A549 (cell line): ENCODE measurements at regions not wholly inside any gene's neighbourhood (a gene's known extent, or its start where the extent isn't known, plus 50 kb on each side); places are given as distances from the start of the nearest gene placed in this dataset.

Experiments used
- ATAC-seq, 2 experiments: fragments of 200-7000 bp in 1 of 2; fragments of >200 bp in 1 of 2; cut with Nextera tagmentation in 1 of 2; cut with Tn5 transposase in 1 of 2; 3 replicates each; pipeline versions ENCODE4 v1.8.0 to v1.9.1; 2018 to 2020; ENCODE audit warnings: mild to moderate bottlenecking in 1 of 2, moderate library complexity in 1 of 2
- CTCF ChIA-PET: fragments of 300-600 bp; sonication (Branson Sonifier 250); formaldehyde crosslinking; extraction: SDS; loops from one replicate; lab custom pipeline; 2021; ENCODE audit warnings: antibody characterized with exemption, inconsistent platforms; lab: Yijun Ruan, JAX
- POLR2A ChIA-PET: fragments of 350-600 bp; formaldehyde crosslinking; extraction: SDS; loops from one replicate; lab custom pipeline; 2021; ENCODE audit warnings: antibody characterized with exemption, inconsistent platforms; lab: Yijun Ruan, JAX
- DNase-seq, 2 experiments: peaks; one replicate each; pipeline versions ENCODE4 v3.0.0 to v3.0.0-alpha.2; 2011 to 2016; ENCODE audit warnings: low read depth in 1 of 2, low spot score in 1 of 2
- FAIRE-seq: peaks from 2 replicates; lab custom pipeline; 2011; peaks lifted over from hg19 to GRCh38; lab: Jason Lieb, UNC
- H3K27ac ChIP-seq, 2 experiments: fragments of >200 bp; sonication (Bioruptor Twin); formaldehyde crosslinking; 3 replicates each; pipeline ENCODE4 v1.5.1; 2016 to 2017
- H3K4me1 ChIP-seq: fragments of >200 bp; sonication (Bioruptor Twin); formaldehyde crosslinking; 3 replicates; pipeline ENCODE4 v1.6.1; 2016
- H3K4me2 ChIP-seq: fragments of >200 bp; sonication (Bioruptor Twin); formaldehyde crosslinking; 3 replicates; pipeline ENCODE4 v1.6.1; 2016
- H3K4me3 ChIP-seq: fragments of >200 bp; sonication (Bioruptor Twin); formaldehyde crosslinking; 3 replicates; pipeline ENCODE4 v1.5.1; 2016
- H3K9me3 ChIP-seq: fragments of >200 bp; sonication (Bioruptor Twin); formaldehyde crosslinking; 3 replicates; pipeline ENCODE4 v1.6.1; 2016
- CEBPB ChIP-seq, 2 experiments: fragments of >200 bp in 1 of 2; sonication (Bioruptor Twin) in 1 of 2; formaldehyde crosslinking in 1 of 2; IDR thresholded peaks; 2 replicates each; pipeline ENCODE4 v1.6.1; 2012 to 2016
- EHF ChIP-seq: fragments of 250-450 bp; sonication (Bioruptor Pico); IDR thresholded peaks from 2 replicates; pipeline ENCODE4 v1.5.0; 2020; ENCODE audit warnings: mild to moderate bottlenecking
- ESRRA ChIP-seq: fragments of 150-350 bp; IDR thresholded peaks from 2 replicates; pipeline ENCODE4 v1.6.1; 2014; ENCODE audit warnings: mild to moderate bottlenecking, low read length, borderline replicate concordance
- FOSB ChIP-seq: fragments of 250-450 bp; sonication (Bioruptor Pico); IDR thresholded peaks from 2 replicates; pipeline ENCODE4 v1.5.0; 2020; ENCODE audit warnings: mild to moderate bottlenecking, moderate library complexity
- FOSL2 ChIP-seq, 2 experiments: fragments of 450-650 bp in 1 of 2; fragments of >200 bp in 1 of 2; sonication (Bioruptor Twin) in 1 of 2; formaldehyde crosslinking; IDR thresholded peaks; 2 replicates each; pipeline versions ENCODE4 v1.5.0 to v1.6.1; 2016 to 2020; ENCODE audit warnings: mild to moderate bottlenecking in 1 of 2, moderate library complexity in 1 of 2
- FOXS1 ChIP-seq: fragments of 250-450 bp; sonication (Bioruptor Pico); IDR thresholded peaks from 2 replicates; pipeline ENCODE4 v1.5.0; 2020; ENCODE audit warnings: mild to moderate bottlenecking, moderate library complexity
- GATA3 ChIP-seq: IDR thresholded peaks from 2 replicates; pipeline ENCODE4 v1.6.1; 2012; ENCODE audit warnings: borderline replicate concordance
- HDAC2 ChIP-seq: fragments of 200-600 bp; sonication (generic); IDR thresholded peaks from 2 replicates; pipeline ENCODE4 v1.6.1; 2016
- JUNB ChIP-seq: fragments of >200 bp; sonication (Bioruptor Twin); formaldehyde crosslinking; IDR thresholded peaks from 2 replicates; pipeline ENCODE4 v1.6.1; 2016
- KDM1A ChIP-seq: fragments of 200-600 bp; sonication (generic); IDR thresholded peaks from 2 replicates; pipeline ENCODE4 v1.6.1; 2016; ENCODE audit warnings: low read depth, mild to moderate bottlenecking
- KDM5A ChIP-seq: fragments of 200-600 bp; sonication (generic); IDR thresholded peaks from 2 replicates; pipeline ENCODE4 v1.6.1; 2016; ENCODE audit warnings: antibody characterized with exemption, mild to moderate bottlenecking
- MAFK ChIP-seq: fragments of 450-650 bp; IDR thresholded peaks from 2 replicates; pipeline ENCODE4 v1.6.1; 2014; ENCODE audit not compliant: partially characterized antibody
- MYC ChIP-seq: IDR thresholded peaks from 2 replicates; pipeline ENCODE4 v1.6.1; 2012; ENCODE audit warnings: mild to moderate bottlenecking, inconsistent platforms, low read length, improper control_type of control experiment, borderline replicate concordance
- POLR2A ChIP-seq: IDR thresholded peaks from 2 replicates; pipeline ENCODE4 v1.6.1; 2012; ENCODE audit warnings: mild to moderate bottlenecking, low read length
- RAD21 ChIP-seq, 2 experiments: fragments of >200 bp in 1 of 2; sonication (Bioruptor Twin) in 1 of 2; formaldehyde crosslinking in 1 of 2; IDR thresholded peaks in 1 of 2; conservative IDR thresholded peaks in 1 of 2; 2 replicates in 1 of 2; 3 replicates in 1 of 2; pipeline ENCODE4 v1.6.1; 2012 to 2018; ENCODE audit warnings: inconsistent platforms in 1 of 2
- RFX5 ChIP-seq: fragments of 450-650 bp; IDR thresholded peaks from 2 replicates; pipeline ENCODE4 v1.7.1; 2014; ENCODE audit warnings: antibody characterized with exemption, mild to moderate bottlenecking, moderate library complexity
- SMC3 ChIP-seq: fragments of >200 bp; sonication (Bioruptor Twin); formaldehyde crosslinking; IDR thresholded peaks from 3 replicates; pipeline ENCODE4 v1.6.1; 2018; ENCODE audit warnings: inconsistent platforms
- TP53 ChIP-seq: fragments of 250-450 bp; sonication (Bioruptor Pico); IDR thresholded peaks from 2 replicates; pipeline ENCODE4 v1.5.0; 2021; ENCODE audit warnings: mild to moderate bottlenecking, moderate library complexity
- ZSCAN20 ChIP-seq: fragments of 250-450 bp; sonication (Bioruptor Pico); IDR thresholded peaks from 2 replicates; pipeline ENCODE4 v1.8.0; 2022; ENCODE audit warnings: mild to moderate bottlenecking, moderate library complexity
- WGBS: methylation state at CpG from one replicate; pipeline ENCODE4 v1.1.6; 2017; ENCODE audit errors: missing lambda C conversion rate; 5-methylcytosine and 5-hydroxymethylcytosine counted together
- TF ChIP-seq, protein P1 (sequence below): fragments of >200 bp; sonication (Bioruptor Twin); formaldehyde crosslinking; IDR thresholded peaks from 3 replicates; pipeline ENCODE4 v1.6.1; 2016
- TF ChIP-seq, protein P2 (sequence below): fragments of 200-600 bp; sonication (generic); IDR thresholded peaks from 2 replicates; pipeline ENCODE4 v1.6.1; 2016; ENCODE audit warnings: antibody characterized with exemption, mild to moderate bottlenecking, moderate library complexity
- TF ChIP-seq, protein P3 (sequence below): fragments of 250-450 bp; sonication (Bioruptor Pico); IDR thresholded peaks from 2 replicates; pipeline ENCODE4 v1.5.0; 2021; ENCODE audit warnings: mild to moderate bottlenecking, moderate library complexity, borderline replicate concordance
- TF ChIP-seq, protein P4 (sequence below): IDR thresholded peaks from 2 replicates; pipeline ENCODE4 v1.6.1; 2012
- TF ChIP-seq, protein P5 (sequence below): fragments of 450-650 bp; IDR thresholded peaks from 2 replicates; pipeline ENCODE4 v1.6.1; 2014; ENCODE audit warnings: antibody characterized with exemption
- TF ChIP-seq, protein P6 (sequence below): fragments of 150-350 bp; IDR thresholded peaks from 2 replicates; pipeline ENCODE4 v1.6.1; 2014; ENCODE audit warnings: low read depth, mild to moderate bottlenecking, low read length

DNA sequence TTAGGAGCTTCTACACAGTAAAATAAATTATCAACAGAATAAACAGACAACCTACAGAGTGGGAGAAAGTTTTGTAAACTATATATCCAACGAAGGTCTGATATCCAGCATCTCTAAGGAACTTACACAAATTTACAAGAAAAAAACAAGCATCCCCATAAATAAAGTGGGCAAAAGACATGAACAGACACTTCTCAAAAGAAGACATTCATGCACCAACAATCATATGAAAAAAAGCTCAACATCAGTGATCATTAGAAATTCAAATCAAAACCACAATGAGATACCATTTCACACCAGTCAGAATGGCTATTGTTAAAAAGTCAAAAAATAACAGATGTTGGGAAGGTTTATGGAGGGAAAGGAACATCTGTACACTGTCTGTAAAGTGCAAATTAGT lies 526.4 kb upstream of the CAMK1G start (continued):
- TF ChIP-seq, protein P1, sequence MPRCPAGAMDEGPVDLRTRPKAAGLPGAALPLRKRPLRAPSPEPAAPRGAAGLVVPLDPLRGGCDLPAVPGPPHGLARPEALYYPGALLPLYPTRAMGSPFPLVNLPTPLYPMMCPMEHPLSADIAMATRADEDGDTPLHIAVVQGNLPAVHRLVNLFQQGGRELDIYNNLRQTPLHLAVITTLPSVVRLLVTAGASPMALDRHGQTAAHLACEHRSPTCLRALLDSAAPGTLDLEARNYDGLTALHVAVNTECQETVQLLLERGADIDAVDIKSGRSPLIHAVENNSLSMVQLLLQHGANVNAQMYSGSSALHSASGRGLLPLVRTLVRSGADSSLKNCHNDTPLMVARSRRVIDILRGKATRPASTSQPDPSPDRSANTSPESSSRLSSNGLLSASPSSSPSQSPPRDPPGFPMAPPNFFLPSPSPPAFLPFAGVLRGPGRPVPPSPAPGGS: no peak
- TF ChIP-seq RFX5 (no peak), ESRRA (no peak), FOSL2 (IDR thresholded peaks at IDR 0.05) (no peak), FOSL2 (CRISPR knock-in tag; IDR thresholded peaks at IDR 0.05) (no peak), MYC (no peak)
- TF ChIP-seq, protein P2, sequence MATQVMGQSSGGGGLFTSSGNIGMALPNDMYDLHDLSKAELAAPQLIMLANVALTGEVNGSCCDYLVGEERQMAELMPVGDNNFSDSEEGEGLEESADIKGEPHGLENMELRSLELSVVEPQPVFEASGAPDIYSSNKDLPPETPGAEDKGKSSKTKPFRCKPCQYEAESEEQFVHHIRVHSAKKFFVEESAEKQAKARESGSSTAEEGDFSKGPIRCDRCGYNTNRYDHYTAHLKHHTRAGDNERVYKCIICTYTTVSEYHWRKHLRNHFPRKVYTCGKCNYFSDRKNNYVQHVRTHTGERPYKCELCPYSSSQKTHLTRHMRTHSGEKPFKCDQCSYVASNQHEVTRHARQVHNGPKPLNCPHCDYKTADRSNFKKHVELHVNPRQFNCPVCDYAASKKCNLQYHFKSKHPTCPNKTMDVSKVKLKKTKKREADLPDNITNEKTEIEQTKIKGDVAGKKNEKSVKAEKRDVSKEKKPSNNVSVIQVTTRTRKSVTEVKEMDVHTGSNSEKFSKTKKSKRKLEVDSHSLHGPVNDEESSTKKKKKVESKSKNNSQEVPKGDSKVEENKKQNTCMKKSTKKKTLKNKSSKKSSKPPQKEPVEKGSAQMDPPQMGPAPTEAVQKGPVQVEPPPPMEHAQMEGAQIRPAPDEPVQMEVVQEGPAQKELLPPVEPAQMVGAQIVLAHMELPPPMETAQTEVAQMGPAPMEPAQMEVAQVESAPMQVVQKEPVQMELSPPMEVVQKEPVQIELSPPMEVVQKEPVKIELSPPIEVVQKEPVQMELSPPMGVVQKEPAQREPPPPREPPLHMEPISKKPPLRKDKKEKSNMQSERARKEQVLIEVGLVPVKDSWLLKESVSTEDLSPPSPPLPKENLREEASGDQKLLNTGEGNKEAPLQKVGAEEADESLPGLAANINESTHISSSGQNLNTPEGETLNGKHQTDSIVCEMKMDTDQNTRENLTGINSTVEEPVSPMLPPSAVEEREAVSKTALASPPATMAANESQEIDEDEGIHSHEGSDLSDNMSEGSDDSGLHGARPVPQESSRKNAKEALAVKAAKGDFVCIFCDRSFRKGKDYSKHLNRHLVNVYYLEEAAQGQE: no peak
- TF ChIP-seq, all 56 proteins: peak for 0

DNA sequence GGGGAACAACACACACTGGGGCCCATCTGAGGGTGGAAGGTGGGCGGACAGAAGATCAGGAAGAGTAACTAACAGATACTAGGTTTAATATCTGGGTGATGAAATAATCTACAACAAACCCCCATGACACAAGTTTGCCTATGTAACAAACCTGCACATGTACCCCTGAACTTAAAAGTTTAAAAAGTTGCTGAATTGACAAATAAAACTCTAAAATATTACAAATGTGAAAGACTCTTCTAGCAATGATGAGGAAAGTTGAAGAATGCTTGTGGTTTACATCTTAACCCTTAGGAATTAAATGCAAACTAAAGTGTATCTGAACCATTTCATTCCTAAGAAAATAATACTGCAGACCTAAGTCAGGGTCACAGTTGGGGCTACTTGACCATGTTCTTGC lies 525.6 kb upstream of the CAMK1G start:
- H3K27ac ChIP-seq: no peak overlapping the region
- TF ChIP-seq, protein P3, sequence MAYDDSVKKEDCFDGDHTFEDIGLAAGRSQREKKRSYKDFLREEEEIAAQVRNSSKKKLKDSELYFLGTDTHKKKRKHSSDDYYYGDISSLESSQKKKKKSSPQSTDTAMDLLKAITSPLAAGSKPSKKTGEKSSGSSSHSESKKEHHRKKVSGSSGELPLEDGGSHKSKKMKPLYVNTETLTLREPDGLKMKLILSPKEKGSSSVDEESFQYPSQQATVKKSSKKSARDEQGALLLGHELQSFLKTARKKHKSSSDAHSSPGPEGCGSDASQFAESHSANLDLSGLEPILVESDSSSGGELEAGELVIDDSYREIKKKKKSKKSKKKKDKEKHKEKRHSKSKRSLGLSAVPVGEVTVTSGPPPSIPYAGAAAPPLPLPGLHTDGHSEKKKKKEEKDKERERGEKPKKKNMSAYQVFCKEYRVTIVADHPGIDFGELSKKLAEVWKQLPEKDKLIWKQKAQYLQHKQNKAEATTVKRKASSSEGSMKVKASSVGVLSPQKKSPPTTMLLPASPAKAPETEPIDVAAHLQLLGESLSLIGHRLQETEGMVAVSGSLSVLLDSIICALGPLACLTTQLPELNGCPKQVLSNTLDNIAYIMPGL (CRISPR knock-in tag): no peak
- TF ChIP-seq MAFK: peak; percentile 82
- WGBS: 24% methylated on average over 1 of the region's 1 CpG
- no peak overlapping the region for H3K4me3 ChIP-seq
- ChIA-PET POLR2A (no interaction called here), CTCF (no interaction called here)
- FAIRE-seq: no peak
- no peak for DNase-seq
- no peaks in the 10 kb centered on the region; the same call in 2 of the 3 replicates for H3K9me3 ChIP-seq
- ATAC-seq: no peak
- H3K4me2 ChIP-seq: no peak overlapping the region
- no peaks in the 10 kb centered on the region for H3K4me1 ChIP-seq

DNA sequence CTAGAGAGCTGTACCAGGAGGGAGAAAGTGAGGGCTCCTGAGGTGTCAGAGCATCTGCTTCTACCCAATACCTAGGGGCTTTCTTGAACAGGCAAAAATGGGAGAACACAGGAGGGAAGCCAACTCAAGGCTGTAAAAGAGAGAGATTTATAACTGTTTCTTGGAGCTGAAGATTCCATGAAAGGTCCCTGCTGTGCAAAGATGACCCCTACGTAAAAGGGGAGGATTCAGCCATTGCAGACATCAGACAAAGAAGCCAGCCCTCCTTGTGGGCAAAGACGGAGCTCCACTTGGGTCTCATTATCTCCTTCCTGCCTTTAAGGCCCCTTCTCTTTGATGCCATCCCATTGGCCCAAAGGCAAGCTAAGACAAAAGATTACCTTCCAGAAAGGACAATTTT lies 524.1 kb upstream of the CAMK1G start:
- no peak for FAIRE-seq
- TF ChIP-seq RFX5 (no peak), KDM5A (no peak), HDAC2 (no peak), CEBPB (IDR thresholded peaks at IDR 0.05) (no peak), JUNB (no peak), FOXS1 (CRISPR knock-in tag) (no peak), POLR2A (no peak), EHF (CRISPR knock-in tag) (no peak), RAD21 (conservative IDR thresholded peaks at IDR 0.05 in 1 of 2, IDR thresholded peaks at IDR 0.05 in 1 of 2) (no peak), TP53 (no peak), SMC3 (no peak), ZSCAN20 (CRISPR knock-in tag) (no peak), KDM1A (no peak), GATA3 (no peak), FOSB (CRISPR knock-in tag) (no peak)
- TF ChIP-seq, protein P4, sequence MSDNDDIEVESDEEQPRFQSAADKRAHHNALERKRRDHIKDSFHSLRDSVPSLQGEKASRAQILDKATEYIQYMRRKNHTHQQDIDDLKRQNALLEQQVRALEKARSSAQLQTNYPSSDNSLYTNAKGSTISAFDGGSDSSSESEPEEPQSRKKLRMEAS: no peak
- TF ChIP-seq, protein P5, sequence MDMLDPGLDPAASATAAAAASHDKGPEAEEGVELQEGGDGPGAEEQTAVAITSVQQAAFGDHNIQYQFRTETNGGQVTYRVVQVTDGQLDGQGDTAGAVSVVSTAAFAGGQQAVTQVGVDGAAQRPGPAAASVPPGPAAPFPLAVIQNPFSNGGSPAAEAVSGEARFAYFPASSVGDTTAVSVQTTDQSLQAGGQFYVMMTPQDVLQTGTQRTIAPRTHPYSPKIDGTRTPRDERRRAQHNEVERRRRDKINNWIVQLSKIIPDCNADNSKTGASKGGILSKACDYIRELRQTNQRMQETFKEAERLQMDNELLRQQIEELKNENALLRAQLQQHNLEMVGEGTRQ: no peak
- TF ChIP-seq, protein P1: no peak
- TF ChIP-seq, protein P6, sequence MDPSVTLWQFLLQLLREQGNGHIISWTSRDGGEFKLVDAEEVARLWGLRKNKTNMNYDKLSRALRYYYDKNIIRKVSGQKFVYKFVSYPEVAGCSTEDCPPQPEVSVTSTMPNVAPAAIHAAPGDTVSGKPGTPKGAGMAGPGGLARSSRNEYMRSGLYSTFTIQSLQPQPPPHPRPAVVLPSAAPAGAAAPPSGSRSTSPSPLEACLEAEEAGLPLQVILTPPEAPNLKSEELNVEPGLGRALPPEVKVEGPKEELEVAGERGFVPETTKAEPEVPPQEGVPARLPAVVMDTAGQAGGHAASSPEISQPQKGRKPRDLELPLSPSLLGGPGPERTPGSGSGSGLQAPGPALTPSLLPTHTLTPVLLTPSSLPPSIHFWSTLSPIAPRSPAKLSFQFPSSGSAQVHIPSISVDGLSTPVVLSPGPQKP: no peak
- TF ChIP-seq, all 56 proteins: peak for 0
- POLR2A ChIA-PET: no interaction called here
- Histone ChIP-seq H3K4me2 (no peak overlapping the region), H3K4me3 (no peak overlapping the region), H3K27ac (no peak overlapping the region), H3K4me1 (no peaks in the 10 kb centered on the region), H3K9me3 (no peaks in the 10 kb centered on the region; the same call in 2 of the 3 replicates)
- no peak for ATAC-seq
- DNase-seq: no peak
- WGBS: 10% methylated on average over 2 of the region's 2 CpGs
- CTCF ChIA-PET: no interaction called here
